Prostate gland (tissue), 2 donors: ENCODE measurements at regions not wholly inside any gene's neighbourhood (a gene's known extent, or its start where the extent isn't known, plus 50 kb on each side); places are given as distances from the start of the nearest gene placed in this dataset.

ENCODE experiments used
- DNase-seq: peaks from one replicate; pipeline ENCODE4 v3.0.0-alpha.2; 2019; ENCODE audit warnings: low spot score
- H3K27ac ChIP-seq, 2 donors: fragments of 200-600 bp; sonication (generic); 2 replicates each; pipeline ENCODE4 v1.5.1; 2017 to 2019
- H3K27me3 ChIP-seq: fragments of 200-600 bp; sonication (generic); replicated peaks from 2 replicates; pipeline ENCODE4 v1.5.1; 2019; ENCODE audit not compliant: insufficient read depth
- H3K36me3 ChIP-seq, 2 donors: fragments of 200-600 bp; sonication (generic); 1 replicate in 1 of 2; 2 replicates in 1 of 2; pipeline versions ENCODE4 v1.5.1 to v1.8.1; 2017 to 2019
- H3K4me1 ChIP-seq: fragments of 200-600 bp; sonication (generic); replicated peaks from 2 replicates; pipeline ENCODE4 v1.5.1; 2019
- H3K4me3 ChIP-seq, 2 donors: fragments of 200-600 bp; sonication (generic); 2 replicates each; pipeline ENCODE4 v1.5.1; 2017 to 2019
- H3K9me3 ChIP-seq: fragments of 200-600 bp; sonication (generic); 2 replicates; pipeline ENCODE4 v1.5.1; 2017
- CTCF ChIP-seq, 4 experiments: fragments of 200-600 bp in 2 of 4; fragments of 450-650 bp in 2 of 4; sonication (generic) in 2 of 4; IDR thresholded peaks; 1 replicate in 3 of 4; 2 replicates in 1 of 4; pipeline ENCODE4 v1.5.1; 2016 to 2019; ENCODE audit warnings: antibody characterized with exemption in 4 of 4, mild to moderate bottlenecking in 2 of 4, moderate library complexity in 2 of 4
- POLR2A ChIP-seq: fragments of 450-650 bp; IDR thresholded peaks from one replicate; pipeline ENCODE4 v1.6.1; 2016; ENCODE audit warnings: antibody characterized with exemption, mild to moderate bottlenecking
- POLR2AphosphoS5 ChIP-seq: sonication (generic); formaldehyde crosslinking; IDR thresholded peaks from one replicate; pipeline ENCODE4 v1.6.1; 2017; ENCODE audit warnings: antibody characterized with exemption
- WGBS: methylation state at CpG from one replicate; pipeline ENCODE4 v1.1.5; 2018; 5-methylcytosine and 5-hydroxymethylcytosine counted together
- intact Hi-C: fragments of 100-400 bp; cut with DNase I; formaldehyde crosslinking; loops from one replicate; pipeline ENCODE4 v1.14.2; 2022

DNA sequence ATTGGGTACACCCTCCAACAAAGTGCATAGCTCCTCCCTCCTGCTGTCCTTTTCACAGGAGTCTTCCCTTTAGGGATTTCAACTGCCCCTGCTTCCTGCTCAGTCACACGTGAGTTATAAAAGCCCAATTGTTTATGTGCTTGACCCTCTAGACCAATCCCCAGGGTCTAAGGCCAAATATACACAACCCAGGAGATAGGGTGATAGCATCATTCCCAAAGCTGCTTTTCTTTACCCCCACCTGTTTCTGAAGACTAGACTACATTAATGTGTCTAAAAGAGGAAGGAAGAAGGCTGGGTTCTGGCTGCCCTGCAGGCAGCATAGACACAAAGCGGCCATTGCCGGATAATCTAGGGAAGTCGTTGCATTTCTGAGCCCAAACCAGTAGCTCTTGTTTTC, 526.7 kb upstream of the FRG1 start:
- Histone ChIP-seq H3K4me3 (no peak overlapping the region), H3K27me3 (no peaks in the 10 kb centered on the region), H3K36me3 (no peaks in the 10 kb centered on the region), H3K27ac (no peak overlapping the region), H3K4me1 (no peaks in the 10 kb centered on the region), H3K9me3 (no peaks in the 10 kb centered on the region)
- DNase-seq, result no peak
- TF ChIP-seq POLR2A (no peak), POLR2AphosphoS5 (no peak), CTCF (IDR thresholded peaks at IDR 0.05) (no peak)
- intact Hi-C loops, result no loop called here
- WGBS, result 72% methylated on average over 4 of the region's 4 CpGs

GRCh38 chr4:189420572-189420971, 520.1 kb upstream of the FRG1 start:
- no peak for DNase-seq
- Histone ChIP-seq H3K27ac (no peak overlapping the region), H3K36me3 (no peaks in the 10 kb centered on the region), H3K27me3 (no peaks in the 10 kb centered on the region), H3K4me1 (no peaks in the 10 kb centered on the region), H3K4me3 (no peak overlapping the region), H3K9me3 (no peaks in the 10 kb centered on the region)
- WGBS, result 25% methylated on average over 10 of the region's 10 CpGs
- TF ChIP-seq CTCF (IDR thresholded peaks at IDR 0.05), result no peak
- TF ChIP-seq POLR2A, result no peak
- no peak for TF ChIP-seq POLR2AphosphoS5
- intact Hi-C loops, result no loop called here

DNA sequence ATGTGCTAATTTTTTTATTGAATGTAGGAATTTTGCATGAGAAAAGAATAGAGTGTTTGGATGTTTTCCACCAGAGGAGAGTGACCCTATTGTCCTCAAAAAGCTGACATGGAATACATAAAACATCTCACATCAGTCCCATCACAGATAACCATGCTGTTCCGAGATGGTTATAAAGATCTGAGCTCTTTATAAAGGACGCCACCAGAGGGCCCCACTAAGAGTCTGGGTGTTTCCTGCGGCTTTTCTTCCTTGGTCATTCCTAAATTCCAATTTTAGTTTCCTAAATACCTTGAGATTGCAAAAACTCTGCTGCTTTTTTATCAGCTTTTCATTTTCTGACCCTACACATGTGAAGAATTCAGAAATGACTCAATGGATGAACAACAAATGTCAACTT, 504.5 kb upstream of the FRG1 start:
- intact Hi-C loops, result no loop called here
- no peak for DNase-seq

DNA sequence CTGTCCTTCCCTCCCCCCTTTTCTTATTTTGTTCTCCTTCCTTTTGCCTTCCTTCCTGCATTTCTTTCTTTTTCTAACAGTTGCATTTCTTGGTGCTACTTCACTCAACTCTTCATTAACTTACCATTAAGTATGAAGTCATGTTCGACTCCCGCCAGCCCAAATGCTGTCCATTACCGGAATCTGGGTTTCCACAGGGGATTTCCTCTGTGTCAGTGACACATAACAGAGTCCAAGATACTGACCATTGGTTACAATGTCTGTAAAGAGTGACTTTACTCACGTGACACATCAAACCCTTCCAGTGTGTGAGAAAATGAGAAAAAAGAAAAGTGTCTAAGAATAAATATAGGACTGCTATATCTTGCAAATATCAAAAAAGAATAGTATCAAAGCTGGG, 500.0 kb upstream of the FRG1 start:
- no peaks in the 10 kb centered on the region for H3K36me3 ChIP-seq
- no peaks in the 10 kb centered on the region for H3K9me3 ChIP-seq
- H3K4me3 ChIP-seq, result no peak overlapping the region
- H3K4me1 ChIP-seq, result no peaks in the 10 kb centered on the region
- H3K27ac ChIP-seq, result no peak overlapping the region
- TF ChIP-seq CTCF (IDR thresholded peaks at IDR 0.05), result no peak
- TF ChIP-seq POLR2AphosphoS5, result no peak
- 83% methylated on average over 4 of the region's 4 CpGs for WGBS
- intact Hi-C loops, result no loop called here
- no peaks in the 10 kb centered on the region for H3K27me3 ChIP-seq
- no peak for DNase-seq

More for the DNA sequence above, 504.5 kb upstream of the FRG1 start:
- Histone ChIP-seq H3K4me1 (no peaks in the 10 kb centered on the region), H3K9me3 (no peaks in the 10 kb centered on the region), H3K27me3 (no peaks in the 10 kb centered on the region), H3K36me3 (no peaks in the 10 kb centered on the region), H3K27ac (no peak overlapping the region), H3K4me3 (no peak overlapping the region)
- TF ChIP-seq CTCF (IDR thresholded peaks at IDR 0.05) (peak in 2 of 4 experiments; percentile 6 to 9), POLR2A (no peak)
- 83% methylated on average over 3 of the region's 3 CpGs for WGBS

DNA sequence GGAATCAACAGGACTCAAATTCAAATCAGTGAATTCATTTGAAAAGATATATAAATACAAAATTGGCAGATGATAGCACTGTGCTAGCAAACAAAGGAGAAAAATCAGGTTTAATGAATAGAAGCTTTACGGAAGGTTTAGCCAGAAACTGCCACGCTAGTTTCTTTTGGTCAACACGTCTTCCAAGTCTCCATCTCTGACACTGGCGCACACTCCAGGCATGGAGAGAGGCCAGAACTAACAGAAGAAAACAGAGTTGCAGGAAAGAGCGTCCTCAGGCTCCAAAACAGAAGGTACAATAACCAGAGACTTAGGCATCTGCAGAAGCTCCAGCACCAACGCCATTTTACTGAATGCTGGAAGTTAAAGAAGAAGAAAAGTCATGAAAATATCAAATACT, 497.3 kb upstream of the FRG1 start:
- H3K27ac ChIP-seq, result no peak overlapping the region
- peak; percentile 53 for DNase-seq
- no peaks in the 10 kb centered on the region for H3K9me3 ChIP-seq
- H3K4me1 ChIP-seq, result no peaks in the 10 kb centered on the region
- H3K27me3 ChIP-seq, result no peaks in the 10 kb centered on the region
- H3K4me3 ChIP-seq, result no peak overlapping the region
- no peak for TF ChIP-seq CTCF (IDR thresholded peaks at IDR 0.05)
- no peak for TF ChIP-seq POLR2A
- peak; percentile 40 for TF ChIP-seq POLR2AphosphoS5
- intact Hi-C loops, result no loop called here
- WGBS, result 34% methylated on average over 6 of the region's 6 CpGs
- no peaks in the 10 kb centered on the region for H3K36me3 ChIP-seq
